Heart left ventricle (tissue), 16 donors: ENCODE measurements at regions not wholly inside any gene's neighbourhood (a gene's known extent, or its start where the extent isn't known, plus 50 kb on each side); places are given as distances from the start of the nearest gene placed in this dataset.

Experiments
- ATAC-seq, 4 donors: fragments of 200-7000 bp; cut with Tn5 transposase; one replicate each; pipeline ENCODE4 v1.9.1; 2020 to 2022; ENCODE audit warnings: moderate library complexity in 4 of 4, mild to moderate bottlenecking in 3 of 4, moderate number of reproducible peaks in 1 of 4
- DNase-seq, 5 donors: peaks; one replicate each; pipeline ENCODE4 v3.0.0-alpha.2; 2020
- H3K27ac ChIP-seq, 12 donors: fragments of 200-600 bp; sonication (generic) in 4 of 12; one replicate each; pipeline versions ENCODE4 v1.5.0 to v1.8.0; 2016 to 2022; ENCODE audit warnings: mild to moderate bottlenecking in 2 of 12
- H3K27me3 ChIP-seq, 9 donors: fragments of 200-600 bp; sonication (generic) in 2 of 9; one replicate each; pipeline versions ENCODE4 v1.5.1 to v1.8.0; 2016 to 2022; ENCODE audit warnings: mild to moderate bottlenecking in 3 of 9
- H3K36me3 ChIP-seq, 9 donors: fragments of 200-600 bp; sonication (generic) in 2 of 9; one replicate each; pipeline versions ENCODE4 v1.5.0 to v1.8.0; 2018 to 2022; ENCODE audit warnings: mild to moderate bottlenecking in 2 of 9
- H3K4me1 ChIP-seq, 12 donors: fragments of 200-600 bp; sonication (generic) in 4 of 12; one replicate each; pipeline versions ENCODE4 v1.5.0 to v1.8.0; 2016 to 2022; ENCODE audit warnings: mild to moderate bottlenecking in 3 of 12
- H3K4me3 ChIP-seq, 12 donors: fragments of 200-600 bp; sonication (generic) in 4 of 12; one replicate each; pipeline versions ENCODE4 v1.5.0 to v1.8.0; 2017 to 2022; ENCODE audit warnings: mild to moderate bottlenecking in 9 of 12, moderate library complexity in 4 of 12
- H3K9me3 ChIP-seq, 12 donors: fragments of 200-600 bp; sonication (generic) in 4 of 12; one replicate each; pipeline versions ENCODE4 v1.5.0 to v1.8.0; 2016 to 2022; ENCODE audit warnings: mild to moderate bottlenecking in 1 of 12
- CTCF ChIP-seq, 12 donors: fragments of 200-600 bp; sonication (generic) in 4 of 12; IDR thresholded peaks; one replicate each; pipeline versions ENCODE4 v1.5.0 to v1.8.0; 2018 to 2022; ENCODE audit warnings: antibody characterized with exemption in 12 of 12, mild to moderate bottlenecking in 5 of 12
- POLR2A ChIP-seq, 2 donors: fragments of 450-650 bp; IDR thresholded peaks; one replicate each; pipeline ENCODE4 v1.6.1; 2017; ENCODE audit warnings: antibody characterized with exemption in 2 of 2, mild to moderate bottlenecking in 2 of 2, moderate library complexity in 2 of 2
- WGBS, 4 donors: extraction: QIAGEN DNeasy Blood & Tissue Kit in 2 of 4; methylation state at CpG; one replicate each; pipeline versions ENCODE4 v1.1.5 to v1.1.7; 2013 to 2018; 5-methylcytosine and 5-hydroxymethylcytosine counted together
- intact Hi-C, 10 donors: fragments of 100-400 bp; cut with DNase I; formaldehyde crosslinking; loops; one replicate each; pipeline versions ENCODE4 v1.11.1 to v1.14.2; 2022
- donor health status: ischemic (EF 13 %, LVEDD 7.1; RV severe dilation, severe dysfunction).
- donor health status: healthy with polysubstance abuse.
- donor health status: DM: no; HTN: yes; CAD: no.
- donor health status: DM: no; HTN: no; CAD: no.
- donor health status: ischemic (EF 25% LVEDD 6.9; RV normal size, moderate dysfunction).
- donor health status: ischemic (EF 25% LVEDD 5.7; RV mildly dilated, moderate dysfunction).
- donor health status: healthy.
- donor health status: DM: yes; HTN: yes; CAD: no.
- donor health status: ischemic (EF 35%, LVEDD 5.7; RV mildly dilated, moderate dysfunction).
- donor health status: nonischemic (EF 11% LVEDD 7.7; RV severe dilation, severe dysfunction).
- donor health status: DM: yes; HTN: yes; CAD: no.
- donor health status: PGD.
- donor health status: ischemic (EF 29% LVEDD 5.4; RV normal size, mild dysfunction).
- donor health status: nonischemic (EF 23%, LVEDD 6.1; RV moderate dilation, normal function).

DNA sequence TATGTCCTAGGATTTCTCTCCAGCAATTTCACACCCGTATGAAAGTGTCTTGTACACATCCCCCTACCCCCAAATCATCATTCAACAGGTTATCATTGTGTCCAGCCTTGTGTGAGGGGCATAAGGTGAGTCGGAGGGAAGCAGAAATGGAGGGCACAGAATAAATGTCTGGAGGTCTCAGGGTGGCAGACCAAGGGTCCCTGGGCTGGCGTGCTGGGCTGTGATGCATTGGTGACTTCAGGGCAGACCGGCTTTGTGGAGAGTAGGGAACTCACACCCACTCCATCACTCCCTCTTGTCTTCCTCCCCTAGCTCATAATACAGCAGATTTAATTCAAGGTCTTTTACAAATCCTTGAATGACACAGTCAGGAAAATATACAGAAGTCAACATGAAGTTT, 191.7 kb upstream of the PMEPA1 start:
- intact Hi-C loops: no loop called here
- no peak overlapping the region for H3K27ac ChIP-seq
- 89 to 99% (median 91%) methylated on average over 4 of the region's 4 CpGs for WGBS, 4 donors

GRCh38 chr20:57900226-57900905, 190.6 kb upstream of the PMEPA1 start:
- H3K4me1 ChIP-seq: peaks cover 0 to 4% (median 0%) of the 10 kb centered on the region in 12 donors
- no peak overlapping the region for H3K4me3 ChIP-seq
- no peak for DNase-seq
- no peaks in the 10 kb centered on the region for H3K36me3 ChIP-seq
- H3K27ac ChIP-seq: no peak overlapping the region
- H3K9me3 ChIP-seq: no peaks in the 10 kb centered on the region
- peaks cover 0 to 8% (median 0%) of the 10 kb centered on the region in 9 donors for H3K27me3 ChIP-seq
- ATAC-seq: no peak
- WGBS, 4 donors: 61 to 73% (median 64%) methylated on average over 9 of the region's 9 CpGs
- intact Hi-C loops: no loop called here
- no peak for TF ChIP-seq CTCF (IDR thresholded peaks at IDR 0.05)
- no peak for TF ChIP-seq POLR2A (IDR thresholded peaks at IDR 0.05)

More for the DNA sequence above, 191.7 kb upstream of the PMEPA1 start:
- H3K27me3 ChIP-seq: peaks cover 0 to 8% (median 0%) of the 10 kb centered on the region in 9 donors
- no peak for TF ChIP-seq CTCF (IDR thresholded peaks at IDR 0.05)
- no peak for TF ChIP-seq POLR2A (IDR thresholded peaks at IDR 0.05)
- H3K4me1 ChIP-seq: peaks cover 0 to 4% (median 0%) of the 10 kb centered on the region in 12 donors
- no peak for DNase-seq
- no peak for ATAC-seq
- H3K9me3 ChIP-seq: no peaks in the 10 kb centered on the region
- no peak overlapping the region for H3K4me3 ChIP-seq
- no peaks in the 10 kb centered on the region for H3K36me3 ChIP-seq

DNA sequence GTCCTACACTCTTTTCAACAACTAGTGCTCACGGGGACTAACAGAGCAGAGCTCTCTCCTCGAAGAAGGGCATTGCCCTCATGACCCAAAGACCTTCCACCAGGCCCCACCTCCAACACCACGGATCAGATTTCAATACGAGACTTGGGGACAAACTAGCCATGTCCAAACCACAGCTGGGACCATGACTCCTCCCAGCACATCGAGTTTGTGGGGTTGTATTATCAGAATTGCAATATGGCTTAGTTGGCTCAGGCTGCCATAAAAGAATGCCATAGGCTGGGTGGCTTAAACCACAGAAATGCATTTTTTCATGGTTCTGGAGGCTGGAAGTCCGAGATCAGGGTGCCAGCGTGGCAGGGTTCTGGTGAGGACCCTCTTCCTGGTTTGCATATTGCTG, 189.7 kb upstream of the PMEPA1 start:
- TF ChIP-seq CTCF (IDR thresholded peaks at IDR 0.05) (no peak), POLR2A (IDR thresholded peaks at IDR 0.05) (no peak)
- intact Hi-C loops: no loop called here
- WGBS, 4 donors: 69 to 88% (median 81%) methylated on average over 7 of the region's 7 CpGs

DNA sequence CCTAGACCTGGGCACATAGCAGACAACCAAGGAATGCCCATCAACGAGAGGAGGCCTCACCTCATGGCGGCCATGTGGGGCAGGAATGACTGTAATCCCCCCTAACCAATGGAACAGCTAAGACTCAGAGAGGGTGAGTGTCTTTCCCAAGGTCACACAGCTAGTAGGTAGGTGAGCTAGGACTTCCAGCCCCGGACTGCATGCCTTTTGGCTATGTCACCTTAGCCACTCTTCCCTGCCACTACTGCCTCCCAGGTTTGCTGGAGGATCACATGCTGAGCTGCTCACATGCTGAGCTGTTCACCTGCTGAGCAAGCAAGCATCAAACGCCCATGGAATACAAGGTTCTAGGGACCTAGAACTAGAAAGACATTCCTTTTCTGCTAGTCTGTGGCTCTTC, 188.5 kb upstream of the PMEPA1 start:
- DNase-seq (no peak), ATAC-seq (no peak)
- H3K4me1 ChIP-seq: peaks cover 0 to 4% (median 0%) of the 10 kb centered on the region in 12 donors
- no peaks in the 10 kb centered on the region for H3K9me3 ChIP-seq
- no peak overlapping the region for H3K27ac ChIP-seq
- 82 to 96% (median 92%) methylated on average over 4 of the region's 4 CpGs for WGBS, 4 donors
- H3K4me3 ChIP-seq: no peak overlapping the region
- no peak for TF ChIP-seq POLR2A (IDR thresholded peaks at IDR 0.05)
- no peak for TF ChIP-seq CTCF (IDR thresholded peaks at IDR 0.05)
- intact Hi-C loops: no loop called here
- no peaks in the 10 kb centered on the region for H3K36me3 ChIP-seq
- H3K27me3 ChIP-seq: peaks cover 0 to 8% (median 0%) of the 10 kb centered on the region in 9 donors

More for the DNA sequence above, 189.7 kb upstream of the PMEPA1 start:
- DNase-seq: no peak
- no peak overlapping the region for H3K4me3 ChIP-seq
- H3K9me3 ChIP-seq: no peaks in the 10 kb centered on the region
- H3K27me3 ChIP-seq: peaks cover 0 to 8% (median 0%) of the 10 kb centered on the region in 9 donors
- peaks cover 0 to 4% (median 0%) of the 10 kb centered on the region in 12 donors for H3K4me1 ChIP-seq
- no peaks in the 10 kb centered on the region for H3K36me3 ChIP-seq
- ATAC-seq: no peak
- no peak overlapping the region for H3K27ac ChIP-seq
